ENCODE measurements at regions not wholly inside any gene's neighbourhood (a gene's known extent, or its start where the extent isn't known, plus 50 kb on each side); places are given as distances from the start of the nearest gene placed in this dataset.

GRCh38 chr7:155143381-155143780 is 73.3 kb downstream of the HTR5A start:
- no peak for TF ChIP-seq FOXP2 (optimal IDR thresholded peaks at IDR 0.05; ENCODE audit: control extremely low read depth, extremely low read length, insufficient read depth)
- TF ChIP-seq EZH2 (IDR thresholded peaks at IDR 0.05): no peak

Measured in SK-N-MC (cell line).